Muscle of back (tissue), 3 donors: ENCODE measurements at regions not wholly inside any gene's neighbourhood (a gene's known extent, or its start where the extent isn't known, plus 50 kb on each side); places are given as distances from the start of the nearest gene placed in this dataset.
"Not testable (repeated sequence)": the region's sequence is repeated elsewhere in the genome, so short reads cannot be mapped to it uniquely, and the experiment has no call there.

Experiments used
- DNase-seq, 3 donors: peaks; one replicate each; pipeline versions ENCODE4 v3.0.0 to v3.0.0-alpha.2; 2013

GRCh38 chr7:121620953-121621606, 225.0 kb upstream of the FAM3C start:
- DNase-seq, result no peak

DNA sequence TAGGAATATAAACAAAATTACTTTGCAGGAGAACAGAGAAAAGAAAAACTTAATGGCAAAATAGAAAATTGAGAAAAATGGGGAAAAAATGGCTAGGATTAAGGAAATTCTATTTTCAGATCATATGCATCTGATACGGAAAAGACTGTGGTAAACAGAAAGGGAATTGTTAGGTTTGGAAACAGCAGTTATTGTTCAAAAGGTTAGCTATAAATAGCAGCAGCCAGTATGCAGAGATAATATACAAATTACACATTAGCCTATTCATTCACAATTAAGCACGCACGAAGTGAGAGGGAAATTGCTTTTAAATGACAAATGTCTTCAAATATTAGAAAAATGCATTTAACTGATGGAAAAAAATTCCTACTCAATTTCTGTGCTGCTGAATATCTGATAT, 224.1 kb upstream of the FAM3C start:
- DNase-seq, result no peak

DNA sequence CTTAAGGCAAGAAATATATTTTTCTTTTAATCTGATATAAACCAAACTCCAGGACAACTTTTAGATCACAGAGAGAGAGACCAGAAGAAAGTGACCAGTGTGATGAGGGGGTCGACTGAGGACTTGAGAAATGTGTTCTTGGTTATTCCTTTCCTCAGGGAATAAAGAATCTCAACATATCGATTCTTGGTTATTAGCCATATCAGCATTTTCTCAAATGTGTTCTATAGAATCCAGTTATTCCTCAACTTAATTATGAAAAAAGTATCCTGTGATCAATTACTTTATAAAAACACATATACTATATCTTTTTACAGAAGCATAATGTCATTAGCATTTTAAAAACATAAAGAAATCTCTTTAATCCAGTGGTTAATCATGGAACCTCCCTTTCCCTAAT, 222.1 kb upstream of the FAM3C start:
- no peak for DNase-seq

GRCh38 chr7:121610243-121610642, 214.1 kb upstream of the FAM3C start:
- peak; percentile 36 to 66 (median 43) for DNase-seq

DNA sequence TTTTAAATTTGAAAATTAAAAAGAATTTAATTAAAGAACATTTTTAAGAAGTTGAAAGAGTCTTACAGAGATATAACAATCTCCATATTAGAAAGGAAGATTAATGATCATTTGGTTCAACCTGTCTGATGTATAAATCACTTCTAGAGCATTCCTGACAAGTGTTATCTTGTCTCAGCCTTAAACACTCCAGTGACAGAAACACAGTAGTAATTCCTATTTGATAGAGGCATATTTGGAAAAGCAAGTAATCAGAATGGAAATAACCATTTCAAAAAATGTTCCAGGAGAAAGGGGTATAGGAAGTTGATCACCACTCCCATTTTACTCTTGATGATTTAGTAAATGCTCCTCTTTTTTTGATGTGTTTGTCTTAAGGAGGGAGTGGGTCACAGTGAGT, 213.1 kb upstream of the FAM3C start:
- no peak for DNase-seq

GRCh38 chr7:121608785-121609184, 212.7 kb upstream of the FAM3C start:
- peak in 1 of 3 donors; percentile 21 for DNase-seq

DNA sequence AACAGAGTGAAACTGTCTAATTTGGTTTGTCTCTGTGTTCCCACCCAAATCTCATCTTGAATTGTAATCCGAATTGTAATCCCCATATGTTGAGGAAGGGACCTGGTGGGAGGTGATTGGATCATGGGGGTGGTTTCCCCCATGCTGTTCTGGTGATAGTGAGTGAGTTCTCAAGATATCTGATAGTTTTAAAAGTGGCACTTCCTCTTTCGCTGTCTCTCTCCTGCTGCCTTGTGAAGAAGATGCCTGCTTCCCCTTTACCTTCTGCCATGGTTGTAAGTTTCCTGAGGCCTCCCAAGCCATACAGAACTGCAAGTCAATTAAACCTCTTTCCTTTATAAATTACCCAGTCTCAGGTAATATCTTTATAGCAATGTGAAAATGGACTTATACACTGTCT, 212.1 kb upstream of the FAM3C start:
- not testable (repeated sequence) for DNase-seq

GRCh38 chr7:121605317-121605680, 209.2 kb upstream of the FAM3C start:
- DNase-seq, result peak in 1 of 3 donors; percentile 46

DNA sequence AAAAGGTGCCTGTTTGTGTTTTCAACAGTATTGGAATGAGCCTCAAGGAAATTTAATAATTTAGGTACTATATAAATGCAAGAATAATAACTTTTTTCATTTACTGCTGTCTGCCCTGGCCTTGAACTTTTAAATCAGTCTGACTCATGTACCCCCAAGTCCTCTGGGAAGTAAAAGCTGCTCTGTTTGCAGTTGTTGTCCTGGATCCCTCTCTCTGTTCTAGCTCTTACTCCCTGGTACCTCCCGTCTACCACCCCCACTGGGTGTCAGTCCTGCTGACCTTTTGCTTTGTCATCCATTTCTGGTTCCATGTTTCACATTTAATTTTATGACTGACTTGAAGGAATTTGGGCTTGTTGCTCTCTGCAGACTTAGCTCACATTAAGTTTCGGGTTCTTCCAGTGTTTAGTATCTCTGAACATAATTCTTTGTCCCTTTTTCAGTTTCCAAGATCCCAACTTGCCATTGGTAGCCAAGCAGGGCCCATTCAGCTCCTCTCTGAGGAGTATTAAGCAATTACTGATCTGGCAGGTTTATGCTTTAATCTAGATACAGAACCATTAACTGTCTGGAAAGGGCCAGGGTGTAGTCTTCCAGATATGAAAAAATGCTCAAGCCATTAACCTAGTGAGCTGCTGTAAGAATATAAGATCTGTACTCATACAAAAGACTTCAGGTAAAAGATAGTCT, 208.7 kb upstream of the FAM3C start:
- DNase-seq, result peak in 1 of 3 donors; percentile 34

- no peak for DNase-seq
These were observed 207.8 kb upstream of the FAM3C start for GRCh38 chr7:121603886-121604285.

DNA sequence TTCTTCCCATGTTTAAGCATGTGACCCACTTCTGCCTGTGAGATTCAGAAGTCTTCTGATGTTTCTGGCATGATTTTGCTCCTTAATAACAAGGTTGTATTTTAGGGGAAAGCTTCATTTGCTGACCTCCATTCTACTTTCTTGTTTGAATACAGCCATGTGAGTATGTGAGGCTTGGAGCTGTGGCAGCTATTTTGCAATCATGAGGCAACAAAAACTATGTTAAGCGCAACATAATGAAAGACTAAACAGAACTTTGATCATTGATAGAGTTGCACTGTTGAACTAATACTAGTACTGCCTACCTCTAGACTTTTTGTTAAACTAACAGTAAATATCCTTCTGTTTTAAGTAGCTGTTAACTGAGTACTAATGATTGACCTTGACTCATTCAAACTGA, 203.8 kb upstream of the FAM3C start:
- no peak for DNase-seq

DNA sequence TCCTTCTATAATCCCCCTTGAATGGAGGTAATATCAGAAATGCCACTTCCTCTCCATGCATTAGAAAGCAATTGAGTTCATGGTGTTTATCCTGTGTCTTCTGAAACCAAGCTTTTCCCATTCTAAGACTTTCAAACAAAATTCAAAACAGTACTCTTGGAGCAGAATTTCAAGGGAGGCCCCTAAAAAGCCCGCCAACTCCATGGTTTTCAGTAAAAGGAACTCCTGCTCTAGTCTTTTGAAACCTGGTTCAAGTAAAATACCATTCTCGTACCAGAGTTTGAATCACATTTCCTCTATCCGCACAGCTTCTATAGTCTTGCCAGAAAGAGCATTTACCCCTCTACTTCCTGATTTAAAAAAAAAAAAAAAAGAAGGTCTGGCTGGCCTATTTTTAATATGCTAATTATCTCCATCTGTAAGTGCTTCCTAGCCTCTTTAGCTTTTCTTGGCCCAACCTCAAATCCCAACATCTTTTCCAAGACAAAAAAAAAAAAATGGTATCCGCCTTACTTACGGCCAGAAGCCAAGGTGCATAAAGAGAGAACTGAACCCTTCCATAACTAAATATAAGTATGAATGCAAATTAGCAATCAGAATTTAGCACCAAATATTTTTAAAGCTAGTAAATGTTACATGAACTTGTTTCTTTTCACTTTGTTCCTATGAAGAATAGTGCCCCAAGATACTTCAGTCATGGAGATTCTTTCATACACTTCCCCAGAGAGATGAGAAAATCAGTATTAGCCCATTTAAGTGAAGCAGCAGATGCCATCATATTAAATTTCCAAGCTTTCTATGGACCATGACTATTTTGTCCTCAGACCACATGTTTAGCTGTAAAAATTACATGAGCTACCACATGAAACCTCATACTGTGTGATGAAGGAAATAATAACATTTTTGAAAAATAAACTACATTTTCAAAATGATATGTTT, 199.9 kb upstream of the FAM3C start:
- DNase-seq, result peak; percentile 34 to 82 (median 61)

DNA sequence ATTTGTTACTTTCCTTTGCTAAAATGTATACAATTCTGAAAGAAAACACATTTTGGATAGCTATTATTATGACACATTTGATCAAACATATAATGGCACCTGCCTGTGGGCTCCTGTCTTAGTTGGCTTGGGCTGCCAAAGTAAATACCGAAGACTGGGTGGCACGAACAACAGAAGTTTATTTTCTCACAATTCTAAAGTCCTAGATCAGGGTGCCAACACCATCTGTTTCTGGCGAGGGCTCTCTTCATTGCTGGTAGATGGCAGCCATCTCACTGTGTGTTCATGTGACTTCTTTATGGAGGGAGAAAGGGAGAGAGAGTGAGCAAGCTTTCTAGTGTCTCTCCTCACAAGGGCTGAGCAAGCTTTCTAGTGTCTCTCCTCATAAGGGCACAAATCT, 195.8 kb upstream of the FAM3C start:
- DNase-seq, result no peak

DNA sequence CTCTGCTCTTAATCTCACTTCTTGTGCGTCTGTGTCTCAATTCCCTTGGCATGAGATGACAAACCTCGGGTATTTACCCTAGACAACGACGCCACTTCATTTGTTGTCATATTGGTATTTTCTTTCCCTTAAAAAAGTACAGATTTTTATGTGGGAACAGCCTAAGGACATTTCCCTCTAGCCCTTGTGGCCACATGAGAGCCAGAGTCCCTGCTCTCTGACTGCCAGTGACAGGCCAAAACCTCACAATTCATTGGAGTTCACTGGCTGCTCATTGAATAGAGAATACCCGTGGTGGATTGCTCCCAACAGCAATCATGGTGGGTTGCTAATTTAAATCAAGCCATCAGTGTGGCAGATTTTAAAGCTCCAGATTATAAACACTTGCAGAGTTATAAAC, 191.3 kb upstream of the FAM3C start:
- DNase-seq, result no peak

DNA sequence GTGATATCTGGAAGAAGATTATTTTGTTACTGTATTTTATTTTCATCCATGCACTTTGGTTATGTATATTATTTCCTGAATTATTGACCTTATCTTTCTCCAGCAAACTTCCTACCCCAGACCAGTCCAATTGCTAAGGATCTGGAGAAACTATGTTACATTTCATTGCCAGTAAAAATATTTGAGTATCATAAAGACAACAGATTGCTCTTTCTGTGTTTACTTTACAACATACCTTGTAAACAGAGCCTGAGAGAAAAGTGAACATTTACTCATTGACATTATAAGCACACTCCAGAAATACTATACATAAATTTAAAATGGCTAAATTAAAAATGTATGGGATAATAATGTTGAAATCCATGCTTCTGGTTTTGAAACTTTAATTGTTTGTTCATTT, 186.2 kb upstream of the FAM3C start:
- DNase-seq, result no peak

GRCh38 chr7:121579639-121580038, 183.5 kb upstream of the FAM3C start:
- DNase-seq, result no peak

GRCh38 chr7:121578669-121579068, 182.6 kb upstream of the FAM3C start:
- DNase-seq, result no peak

GRCh38 chr7:121576148-121576917, 180.2 kb upstream of the FAM3C start:
- no peak for DNase-seq

DNA sequence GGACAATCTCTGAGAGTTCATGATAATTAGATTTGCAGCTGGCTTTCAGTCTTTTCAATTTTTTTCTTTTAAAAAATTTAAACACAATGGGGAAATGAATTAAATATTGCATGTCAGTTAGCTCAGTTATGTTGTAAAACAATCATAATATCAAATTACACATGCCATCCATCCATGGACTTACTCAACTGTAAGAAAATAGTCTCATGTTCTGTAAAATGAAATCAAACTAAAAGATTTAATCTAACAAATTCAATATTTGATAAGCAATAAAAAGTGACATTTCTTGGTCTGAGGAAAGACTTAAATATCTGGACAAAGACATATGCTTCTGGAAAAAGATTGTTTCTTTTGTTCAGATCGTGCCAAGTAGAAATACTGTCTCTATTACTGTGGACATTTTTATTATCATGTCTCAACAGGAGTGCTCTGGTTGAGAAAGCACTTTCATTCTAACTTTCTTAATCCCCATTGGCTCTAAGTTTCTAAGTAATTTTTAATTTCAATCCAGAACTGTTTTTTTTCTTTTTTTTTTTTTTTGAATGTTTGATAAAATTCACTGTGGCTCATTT, 179.2 kb upstream of the FAM3C start:
- no peak for DNase-seq

DNA sequence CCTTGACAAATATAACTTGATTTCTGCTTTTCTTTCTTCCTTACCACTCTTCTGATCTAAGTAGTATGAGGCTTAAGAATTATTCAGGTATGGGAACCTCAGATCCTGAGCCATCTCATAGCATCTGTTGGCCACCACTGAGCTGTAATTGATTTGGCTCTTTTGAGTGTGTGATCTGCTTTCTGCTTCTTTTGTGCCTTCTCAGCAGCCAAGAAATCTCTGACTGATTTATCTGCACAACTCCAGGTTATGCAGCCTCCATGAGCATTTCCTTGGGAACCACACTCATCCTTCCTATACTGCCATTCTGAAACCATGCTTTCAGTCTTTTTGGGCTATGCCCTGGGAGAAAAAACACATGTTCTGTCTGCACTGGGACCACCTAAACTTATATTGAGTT, 178.0 kb upstream of the FAM3C start:
- DNase-seq, result no peak

- no peak for DNase-seq
These were observed 176.5 kb upstream of the FAM3C start for GRCh38 chr7:121572615-121573014.

GRCh38 chr7:121570365-121570764, 174.3 kb upstream of the FAM3C start:
- no peak for DNase-seq
